ENCODE measurements at regions not wholly inside any gene's neighbourhood (a gene's known extent, or its start where the extent isn't known, plus 50 kb on each side); places are given as distances from the start of the nearest gene placed in this dataset.

DNA sequence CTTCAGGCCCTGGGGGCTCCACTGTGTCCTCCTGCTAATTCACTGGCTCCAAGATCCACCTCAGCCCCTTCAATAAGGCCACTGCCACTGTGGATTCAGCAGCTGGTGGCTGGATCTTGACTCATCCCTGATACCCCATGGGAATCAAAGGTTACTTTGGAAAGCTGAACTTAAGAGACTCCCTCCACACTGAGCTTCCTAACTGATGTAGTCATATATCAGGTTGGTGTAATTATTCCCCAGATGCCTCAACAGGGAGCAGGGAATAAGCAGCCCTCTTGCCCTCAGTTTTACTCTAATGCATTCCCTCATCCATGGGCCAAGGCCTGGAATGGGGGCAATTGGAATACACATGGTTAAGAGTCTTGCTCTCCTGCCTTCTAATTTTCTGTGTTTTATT is 164.6 kb downstream of the FASLG start:
- TF ChIP-seq EZH2 (IDR thresholded peaks at IDR 0.05; ENCODE audit: insufficient read depth, poor library complexity, severe bottlenecking) (no peak), EZH2phosphoT487 (IDR thresholded peaks at IDR 0.05; ENCODE audit: insufficient read depth, low read depth) (no peak)

All from GM23248 (cell line).